CD4-positive, alpha-beta T cell (primary cell): ENCODE measurements at regions not wholly inside any gene's neighbourhood (a gene's known extent, or its start where the extent isn't known, plus 50 kb on each side); places are given as distances from the start of the nearest gene placed in this dataset.
"Not testable (repeated sequence)": the region's sequence is repeated elsewhere in the genome, so short reads cannot be mapped to it uniquely, and the experiment has no call there.

ENCODE experiments used
- ATAC-seq: fragments of 200-7000 bp; cut with Tn5 transposase; one replicate; pipeline ENCODE4 v1.10.0; 2022; ENCODE audit warnings: mild to moderate bottlenecking; ENCODE audit not compliant: poor library complexity
- CTCF ChIA-PET: fragments of 350-600 bp; sonication (Branson Sonifier 250); formaldehyde crosslinking; loops from one replicate; lab custom pipeline; 2021; ENCODE audit warnings: antibody characterized with exemption, inconsistent platforms; lab: Charles Lee
- POLR2A ChIA-PET: fragments of 350-600 bp; sonication (Branson Sonifier 250); formaldehyde crosslinking; loops from one replicate; lab custom pipeline; 2021; ENCODE audit warnings: antibody characterized with exemption, inconsistent platforms; lab: Charles Lee
- DNase-seq, 14 experiments: peaks; one replicate each; pipeline ENCODE4 v3.0.0-alpha.2; 2013 to 2020; ENCODE audit warnings: mixed read lengths in 2 of 14
- H3K27ac ChIP-seq, 2 donors: one replicate each; pipeline versions ENCODE4 v1.5.1 to v1.7.0; 2013; ENCODE audit warnings: low read length in 2 of 2, low read depth in 1 of 2, mild to moderate bottlenecking in 1 of 2
- H3K27me3 ChIP-seq, 2 experiments: 1 replicate in 1 of 2; 2 replicates in 1 of 2; pipeline versions ENCODE4 v1.6.1 to v1.7.0; 2013; ENCODE audit warnings: low read length in 2 of 2, control low read depth in 1 of 2, mild to moderate bottlenecking in 1 of 2, moderate library complexity in 1 of 2; ENCODE audit not compliant: insufficient read depth in 2 of 2, control insufficient read depth in 1 of 2
- H3K36me3 ChIP-seq: one replicate; pipeline ENCODE4 v1.6.1; 2013; ENCODE audit warnings: low read length, control low read depth; ENCODE audit not compliant: insufficient read depth
- H3K4me1 ChIP-seq: one replicate; pipeline ENCODE4 v1.6.1; 2013; ENCODE audit warnings: low read length, control low read depth; ENCODE audit not compliant: insufficient read depth
- H3K4me3 ChIP-seq: one replicate; pipeline ENCODE4 v1.5.1; 2013; ENCODE audit warnings: mild to moderate bottlenecking, low read length, moderate library complexity
- H3K9me3 ChIP-seq, 2 experiments: 1 replicate in 1 of 2; 2 replicates in 1 of 2; pipeline versions ENCODE4 v1.6.1 to v1.7.0; 2013; ENCODE audit warnings: low read length in 2 of 2, mild to moderate bottlenecking in 2 of 2, control low read depth in 1 of 2, moderate library complexity in 1 of 2; ENCODE audit not compliant: control insufficient read depth in 1 of 2, insufficient read depth in 1 of 2
- H3K27ac Mint-ChIP-seq: one replicate; pipeline ENCODE4 v1.8.0; 2020; ENCODE audit warnings: mixed read lengths
- H3K27me3 Mint-ChIP-seq: one replicate; pipeline ENCODE4 v1.8.0; 2021; ENCODE audit warnings: mixed read lengths
- H3K36me3 Mint-ChIP-seq: one replicate; pipeline ENCODE4 v1.8.0; 2021; ENCODE audit warnings: low read depth, mixed read lengths
- H3K4me1 Mint-ChIP-seq: one replicate; pipeline ENCODE4 v1.8.0; 2021; ENCODE audit warnings: low read depth, mixed read lengths
- H3K4me3 Mint-ChIP-seq: one replicate; pipeline ENCODE4 v1.8.0; 2020; ENCODE audit warnings: mild to moderate bottlenecking, mixed read lengths
- H3K9me3 Mint-ChIP-seq: one replicate; pipeline ENCODE4 v1.8.0; 2020; ENCODE audit warnings: mixed read lengths
- intact Hi-C, 2 experiments: fragments of 100-400 bp; cut with DNase I in 1 of 2; cut with micrococcal nuclease in 1 of 2; formaldehyde crosslinking; loops; one replicate each; pipeline versions ENCODE4 v1.15.1 to v1.9.0; 2023 to 2025; cut with DNase I, micrococcal nuclease
- TF ChIP-seq, protein P1 (sequence below): fragments of 200-600 bp; IDR thresholded peaks from one replicate; pipeline ENCODE4 v1.8.0; 2022; ENCODE audit warnings: antibody characterized with exemption, mild to moderate bottlenecking

GRCh38 chr20:30486103-30486478 is 771.4 kb upstream of the DEFB115 start:
- DNase-seq (no peak), ATAC-seq (no peak)
- Histone ChIP-seq H3K4me1 (no peaks in the 10 kb centered on the region), H3K36me3 (no peaks in the 10 kb centered on the region), H3K4me3 (no peak overlapping the region), H3K27ac (no peak overlapping the region), H3K27me3 (no peaks in the 10 kb centered on the region), H3K9me3 (peaks cover 4 to 71% of the 10 kb centered on the region in 2 experiments)
- intact Hi-C loops: no loop called here
- ChIA-PET POLR2A (no interaction called here), CTCF (no interaction called here)
- peaks cover 4% of the 10 kb centered on the region for H3K9me3 Mint-ChIP-seq
- H3K27me3 Mint-ChIP-seq: no peaks in the 10 kb centered on the region
- H3K36me3 Mint-ChIP-seq: peaks cover 4% of the 10 kb centered on the region
- TF ChIP-seq, protein P1, sequence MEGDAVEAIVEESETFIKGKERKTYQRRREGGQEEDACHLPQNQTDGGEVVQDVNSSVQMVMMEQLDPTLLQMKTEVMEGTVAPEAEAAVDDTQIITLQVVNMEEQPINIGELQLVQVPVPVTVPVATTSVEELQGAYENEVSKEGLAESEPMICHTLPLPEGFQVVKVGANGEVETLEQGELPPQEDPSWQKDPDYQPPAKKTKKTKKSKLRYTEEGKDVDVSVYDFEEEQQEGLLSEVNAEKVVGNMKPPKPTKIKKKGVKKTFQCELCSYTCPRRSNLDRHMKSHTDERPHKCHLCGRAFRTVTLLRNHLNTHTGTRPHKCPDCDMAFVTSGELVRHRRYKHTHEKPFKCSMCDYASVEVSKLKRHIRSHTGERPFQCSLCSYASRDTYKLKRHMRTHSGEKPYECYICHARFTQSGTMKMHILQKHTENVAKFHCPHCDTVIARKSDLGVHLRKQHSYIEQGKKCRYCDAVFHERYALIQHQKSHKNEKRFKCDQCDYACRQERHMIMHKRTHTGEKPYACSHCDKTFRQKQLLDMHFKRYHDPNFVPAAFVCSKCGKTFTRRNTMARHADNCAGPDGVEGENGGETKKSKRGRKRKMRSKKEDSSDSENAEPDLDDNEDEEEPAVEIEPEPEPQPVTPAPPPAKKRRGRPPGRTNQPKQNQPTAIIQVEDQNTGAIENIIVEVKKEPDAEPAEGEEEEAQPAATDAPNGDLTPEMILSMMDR: no peak
- no peak overlapping the region for H3K27ac Mint-ChIP-seq
- H3K4me3 Mint-ChIP-seq: no peak overlapping the region
- H3K4me1 Mint-ChIP-seq: no peaks in the 10 kb centered on the region

DNA sequence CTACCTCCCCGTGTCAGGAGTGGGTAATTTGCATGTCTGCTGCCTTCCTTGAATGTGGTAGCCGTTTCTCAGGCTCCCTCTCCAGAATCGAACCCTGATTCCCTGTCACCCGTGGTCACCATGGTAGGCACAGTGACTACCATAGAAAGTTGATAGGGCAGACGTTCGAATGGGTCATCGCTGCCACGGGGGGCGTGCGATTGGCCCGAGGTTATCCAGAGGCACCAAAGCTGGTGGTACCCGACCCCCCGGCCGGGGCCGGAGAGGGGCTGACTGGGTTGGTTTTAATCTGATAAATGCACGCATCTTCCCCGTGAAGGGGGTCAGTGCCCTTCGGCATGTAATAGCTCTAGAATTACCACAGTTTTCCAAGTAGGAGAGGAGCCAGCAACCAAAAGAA is 770.0 kb upstream of the DEFB115 start:
- ATAC-seq, H3K36me3 Mint-ChIP-seq, H3K4me3 Mint-ChIP-seq, H3K36me3 ChIP-seq, H3K27me3 Mint-ChIP-seq, H3K27me3 ChIP-seq, H3K4me1 Mint-ChIP-seq, H3K27ac Mint-ChIP-seq, H3K9me3 Mint-ChIP-seq, POLR2A ChIA-PET, intact Hi-C loops, H3K4me1 ChIP-seq, DNase-seq, CTCF ChIA-PET, H3K4me3 ChIP-seq, H3K27ac ChIP-seq: not testable (repeated sequence)
- peaks cover 4 to 75% of the 10 kb centered on the region in 2 experiments for H3K9me3 ChIP-seq

GRCh38 chr20:30487947-30488926 is 769.2 kb upstream of the DEFB115 start:
- Histone ChIP-seq H3K27ac (no peak overlapping the region), H3K4me3 (no peak overlapping the region), H3K9me3 (peaks cover 4 to 75% of the 10 kb centered on the region in 2 experiments), H3K27me3 (no peaks in the 10 kb centered on the region), H3K4me1 (no peaks in the 10 kb centered on the region), H3K36me3 (no peaks in the 10 kb centered on the region)
- Mint-ChIP-seq H3K4me1 (no peaks in the 10 kb centered on the region), H3K27ac (no peak overlapping the region), H3K36me3 (peaks cover 5% of the 10 kb centered on the region), H3K9me3 (peaks cover 5% of the 10 kb centered on the region), H3K4me3 (no peak overlapping the region), H3K27me3 (no peaks in the 10 kb centered on the region)
- ChIA-PET CTCF (no interaction called here), POLR2A (no interaction called here)
- TF ChIP-seq, protein P1: no peak
- ATAC-seq: no peak
- DNase-seq: no peak
- intact Hi-C loops: no loop called here
